NCI-H146 treated with DMSO at 0.1 percent for 48 hours (cell line): ENCODE measurements at regions not wholly inside any gene's neighbourhood (a gene's known extent, or its start where the extent isn't known, plus 50 kb on each side); places are given as distances from the start of the nearest gene placed in this dataset.

Experiments used
- DNase-seq: peaks from one replicate; lab custom pipeline; 2025; ENCODE audit not compliant: unreplicated experiment; lab: John Stamatoyannopoulos, UW

GRCh38 chr4:188915175-188915574 lies 775.9 kb downstream of the TRIML1 start:
- no peak for DNase-seq

- no peak for DNase-seq
Measured at GRCh38 chr4:188918787-188919186, 779.5 kb downstream of the TRIML1 start.

- no peak for DNase-seq
Measured at GRCh38 chr4:188930822-188931221, 791.6 kb downstream of the TRIML1 start.

GRCh38 chr4:188934320-188934962 lies 795.2 kb downstream of the TRIML1 start:
- DNase-seq, result no peak

GRCh38 chr4:188941524-188942119 lies 802.4 kb downstream of the TRIML1 start:
- DNase-seq, result no peak

- no peak for DNase-seq
Measured at GRCh38 chr4:188942606-188943005, 803.4 kb downstream of the TRIML1 start.

- no peak for DNase-seq
Measured at GRCh38 chr4:188949596-188949995, 810.4 kb downstream of the TRIML1 start.

GRCh38 chr4:188955066-188955465 lies 815.8 kb downstream of the TRIML1 start:
- DNase-seq, result no peak

GRCh38 chr4:188956566-188956965 lies 817.3 kb downstream of the TRIML1 start:
- DNase-seq, result no peak

GRCh38 chr4:188958346-188958745 lies 819.1 kb downstream of the TRIML1 start:
- DNase-seq, result no peak

GRCh38 chr4:188959424-188959823 lies 820.2 kb downstream of the TRIML1 start:
- DNase-seq, result no peak

- peak; percentile 12 for DNase-seq
Measured at GRCh38 chr4:188960411-188961093, 821.3 kb downstream of the TRIML1 start.

- DNase-seq, result peak; percentile 19
Measured at GRCh38 chr4:188971125-188971524, 831.9 kb downstream of the TRIML1 start.

- no peak for DNase-seq
Measured at GRCh38 chr4:188975271-188975670, 836.0 kb downstream of the TRIML1 start.

- DNase-seq, result peak; percentile 80
Measured at GRCh38 chr4:188976644-188977115, 837.4 kb downstream of the TRIML1 start.

GRCh38 chr4:188977232-188977631 lies 838.0 kb downstream of the TRIML1 start:
- DNase-seq, result peak; percentile 39

- no peak for DNase-seq
Measured at GRCh38 chr4:188984518-188984917, 845.3 kb downstream of the TRIML1 start.

GRCh38 chr4:188986271-188986689 lies 847.0 kb downstream of the TRIML1 start:
- DNase-seq, result peak; percentile 83

- DNase-seq, result no peak
Measured at GRCh38 chr4:188987011-188987410, 847.8 kb downstream of the TRIML1 start.

GRCh38 chr4:188988131-188988530 lies 848.9 kb downstream of the TRIML1 start:
- no peak for DNase-seq

- no peak for DNase-seq
Measured at GRCh38 chr4:188989371-188989770, 850.1 kb downstream of the TRIML1 start.

- no peak for DNase-seq
Measured at GRCh38 chr4:188992706-188993105, 853.5 kb downstream of the TRIML1 start.
